ENCODE measurements at regions not wholly inside any gene's neighbourhood (a gene's known extent, or its start where the extent isn't known, plus 50 kb on each side); places are given as distances from the start of the nearest gene placed in this dataset.

- DNase-seq: no peak
Observed at GRCh38 chr13:60282708-60283107, 114.3 kb upstream of the TDRD3 start.

DNA sequence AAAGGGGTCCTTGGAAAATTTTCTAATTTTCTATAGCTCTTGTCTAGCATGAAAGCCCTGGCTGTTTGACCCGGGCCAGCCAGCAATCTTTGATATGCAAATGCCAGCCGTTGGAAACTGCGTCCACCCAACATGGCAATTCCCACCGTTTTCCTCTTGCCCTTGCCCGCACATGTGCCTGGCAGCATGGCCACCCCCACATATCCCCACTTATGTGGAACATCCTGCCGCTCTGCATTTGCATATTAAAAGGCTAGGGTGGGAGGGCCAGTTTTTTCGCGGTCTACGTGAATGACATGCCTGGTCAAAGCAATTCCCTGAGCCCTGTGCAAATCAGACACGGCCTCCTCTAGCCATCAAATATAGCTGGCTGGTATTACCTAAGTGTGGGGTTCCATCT lies 110.3 kb upstream of the TDRD3 start:
- DNase-seq: no peak

DNA sequence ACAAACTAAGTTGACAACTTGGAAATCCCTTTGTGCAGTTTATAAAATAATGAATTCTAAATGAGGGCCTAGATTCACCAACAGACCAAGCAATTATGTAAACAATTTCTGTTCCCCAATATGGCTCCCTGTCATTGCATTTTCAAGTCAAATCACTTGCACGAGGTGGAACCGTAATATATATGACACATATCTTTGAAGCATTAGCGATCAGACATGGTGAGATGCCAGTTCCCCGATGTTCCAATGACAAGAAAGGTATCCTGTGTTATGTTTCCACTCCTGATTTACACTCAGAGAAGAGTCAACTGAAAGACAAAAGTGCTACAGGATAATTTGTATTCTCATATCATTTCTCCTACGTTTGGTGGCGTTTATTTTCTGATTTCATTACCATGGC lies 108.5 kb upstream of the TDRD3 start:
- DNase-seq: no peak

- no peak for DNase-seq
Observed at GRCh38 chr13:60303166-60303565, 93.9 kb upstream of the TDRD3 start.

DNA sequence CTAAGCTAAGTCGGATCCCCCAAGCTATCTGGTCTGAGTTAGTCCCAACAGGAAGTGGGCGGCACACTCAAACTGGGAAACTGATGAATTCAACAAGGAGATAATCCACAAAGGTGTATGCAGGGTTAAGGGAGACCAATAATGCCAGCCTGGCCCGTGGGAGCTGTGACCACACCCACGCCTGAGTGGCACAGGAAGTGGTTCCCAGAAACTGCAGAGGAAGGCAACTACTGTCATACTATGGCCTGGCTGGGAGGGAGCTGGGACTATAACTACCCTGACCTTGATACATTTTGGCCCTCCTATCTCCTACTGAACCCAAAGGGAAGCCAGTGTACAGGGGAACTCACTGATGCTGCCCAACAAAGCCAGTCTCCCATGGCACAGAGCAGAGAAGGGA lies 85.5 kb upstream of the TDRD3 start:
- no peak for DNase-seq

DNA sequence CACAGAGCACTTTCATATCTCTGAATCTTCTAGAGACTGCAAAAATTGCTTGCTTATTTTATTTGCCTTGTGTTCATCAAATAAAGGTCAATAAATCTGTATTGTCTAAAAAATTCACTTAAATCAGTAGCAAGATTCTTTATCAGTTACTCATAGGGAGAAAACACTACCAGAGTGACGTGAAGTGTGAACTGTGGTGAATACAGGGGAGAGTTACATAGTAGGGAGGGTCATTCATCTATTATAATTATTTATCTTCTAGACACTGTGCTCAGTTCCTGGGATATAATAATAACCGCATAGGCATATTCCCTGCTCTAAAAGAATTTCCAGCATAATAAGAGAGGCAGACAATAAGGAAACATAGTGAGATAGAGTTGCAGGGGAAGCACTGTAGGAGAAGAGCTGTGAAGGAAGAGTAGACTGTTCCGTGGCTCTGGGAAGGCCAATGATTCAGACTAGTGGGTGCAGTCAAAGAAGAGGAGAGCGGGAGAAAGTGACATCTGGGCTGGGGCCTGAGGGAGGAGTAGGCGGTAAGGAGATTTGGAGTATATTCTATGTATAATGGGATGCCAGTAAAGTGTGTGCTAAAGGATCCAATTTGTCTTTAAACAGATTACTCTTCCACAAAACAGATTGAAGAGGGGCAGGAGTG lies 84.0 kb upstream of the TDRD3 start:
- peak in 19 of 58 donors; percentile 1 to 27 (median 7) for DNase-seq

DNA sequence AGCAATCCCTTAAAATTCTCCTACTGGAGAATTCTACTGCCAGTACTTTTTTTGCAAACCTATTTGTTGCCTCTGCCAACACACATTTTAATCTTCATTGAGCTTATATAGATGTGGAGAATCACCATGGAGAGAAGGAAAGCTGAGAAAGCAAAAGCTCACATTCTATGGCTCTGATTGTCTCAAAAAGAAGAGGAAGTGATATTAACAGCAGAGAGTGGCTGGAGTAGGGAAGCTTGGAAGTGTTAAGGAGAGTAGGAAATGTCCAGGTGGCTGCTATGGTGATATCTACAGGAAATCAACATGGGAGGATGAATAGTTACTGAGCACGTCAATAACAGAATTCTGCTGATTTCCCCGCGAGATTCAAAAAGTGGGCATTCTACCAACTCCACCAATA lies 78.8 kb upstream of the TDRD3 start:
- no peak for DNase-seq

- no peak for DNase-seq
Observed at GRCh38 chr13:60324131-60324530, 72.9 kb upstream of the TDRD3 start.

DNA sequence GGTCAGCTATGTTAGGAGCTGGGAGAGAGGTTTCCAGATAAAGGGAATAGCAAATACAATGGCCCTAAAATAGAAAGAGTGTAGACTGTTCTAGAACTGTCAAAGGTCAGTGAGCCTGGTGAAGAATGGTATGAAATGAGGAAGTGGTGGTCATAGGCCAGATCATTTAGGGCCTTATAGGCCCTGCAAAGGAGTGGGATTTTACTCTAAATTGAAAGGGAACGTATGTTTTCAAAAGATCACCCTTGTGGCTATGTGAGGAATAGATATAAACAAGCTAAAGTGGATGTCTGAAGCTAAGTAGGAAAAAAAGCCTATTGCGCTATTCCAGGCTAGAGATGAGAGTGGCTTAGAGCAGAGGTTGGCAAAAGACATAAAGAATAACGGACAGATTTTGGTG lies 70.7 kb upstream of the TDRD3 start:
- no peak for DNase-seq

DNA sequence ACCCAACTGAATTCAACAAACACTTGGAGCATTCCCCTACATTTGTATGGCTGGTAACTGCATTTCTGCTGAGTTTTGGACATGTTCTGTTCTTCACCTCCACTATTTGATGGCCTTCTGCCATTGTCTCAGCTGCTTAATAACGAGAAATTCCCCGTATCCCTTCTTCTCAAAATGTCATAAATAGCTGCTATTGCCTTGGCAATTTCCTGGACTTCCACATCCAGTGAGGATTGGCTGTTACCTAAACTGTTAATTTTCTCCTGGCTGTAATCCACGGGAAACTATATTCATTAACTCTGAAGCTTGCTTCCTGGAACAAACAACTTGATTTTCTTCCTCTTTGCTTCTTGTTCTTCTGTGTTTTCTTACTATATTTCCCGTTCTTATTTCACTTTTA lies 69.5 kb upstream of the TDRD3 start:
- no peak for DNase-seq

- DNase-seq: no peak
Observed at GRCh38 chr13:60328073-60328472, 68.9 kb upstream of the TDRD3 start.

- peak in 4 of 58 donors; percentile 1 to 13 (median 4) for DNase-seq
Observed at GRCh38 chr13:60329221-60329923, 67.6 kb upstream of the TDRD3 start.

DNA sequence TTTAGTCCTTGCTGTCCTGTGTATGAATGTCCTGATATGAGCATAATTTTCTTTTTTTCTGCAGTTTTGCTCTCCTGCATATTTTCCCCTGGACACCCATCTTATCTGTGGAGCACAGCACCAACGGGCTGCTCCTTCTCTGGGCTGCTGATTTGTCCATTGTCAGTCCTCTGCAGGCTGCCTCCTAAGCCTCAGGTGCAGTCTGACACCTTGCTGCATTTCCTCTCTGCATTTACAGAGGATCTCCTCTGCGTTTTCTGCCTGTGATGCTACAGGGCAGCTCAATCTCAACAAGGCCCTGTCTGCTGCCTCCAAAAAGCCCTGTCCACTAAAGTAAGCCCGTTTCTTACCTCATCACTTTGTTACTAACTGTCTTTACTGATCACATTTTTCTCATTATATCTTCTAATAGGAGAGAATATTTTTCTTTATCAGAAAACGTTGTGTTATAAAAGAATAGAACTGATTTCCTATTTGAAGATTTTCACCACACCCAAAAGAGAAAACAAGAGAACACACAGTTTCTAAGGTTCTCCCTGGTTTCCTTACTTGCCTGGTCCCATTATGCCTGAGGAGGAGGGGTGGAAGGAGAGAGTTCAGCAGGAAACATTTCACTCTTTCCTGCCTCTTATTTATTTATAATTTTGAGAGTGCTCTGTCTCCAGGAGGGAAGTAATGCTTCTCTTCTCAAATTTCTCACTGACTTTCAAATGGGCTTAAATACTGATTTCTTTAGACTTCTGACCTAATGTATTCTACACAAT lies 65.6 kb upstream of the TDRD3 start:
- DNase-seq: no peak

DNA sequence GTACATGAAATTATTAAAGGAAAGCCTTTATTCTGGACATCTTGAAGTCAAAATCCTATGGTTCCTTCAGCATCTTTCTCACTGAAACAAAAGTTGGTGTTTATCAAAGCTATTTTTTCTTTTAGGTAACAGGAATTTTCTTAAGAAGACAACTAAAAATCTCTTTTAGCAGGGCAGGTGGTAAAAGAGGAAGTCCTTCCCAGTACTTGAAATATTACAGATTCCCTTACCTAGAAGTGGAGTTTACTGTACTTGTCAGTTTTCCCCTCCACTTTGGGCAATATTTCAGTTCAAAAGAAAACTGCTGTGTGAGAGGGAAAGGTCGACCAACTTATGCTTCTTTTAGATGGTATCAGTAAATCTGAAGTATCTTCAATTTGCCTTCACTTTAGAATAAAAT lies 64.3 kb upstream of the TDRD3 start:
- no peak for DNase-seq

- DNase-seq: no peak
Observed at GRCh38 chr13:60334310-60334709, 62.7 kb upstream of the TDRD3 start.

DNA sequence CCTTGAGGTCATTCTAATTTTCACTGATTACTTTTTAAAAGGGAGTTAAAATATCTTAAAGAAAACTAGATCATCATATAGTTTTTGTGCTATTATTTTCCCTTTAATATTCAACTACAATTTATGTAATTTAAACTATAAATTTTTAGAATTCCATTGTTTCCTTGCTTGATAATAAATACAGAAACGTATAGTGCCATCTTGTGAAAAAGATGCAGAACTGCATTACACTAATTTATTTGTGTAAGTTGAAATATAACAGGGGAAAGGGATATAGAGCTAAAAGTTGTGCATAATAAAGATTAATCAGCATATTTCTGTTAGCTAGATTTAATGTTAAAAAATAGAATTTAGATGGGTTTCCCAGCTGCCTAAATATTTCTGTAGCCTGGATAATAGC lies 61.5 kb upstream of the TDRD3 start:
- DNase-seq: no peak

DNA sequence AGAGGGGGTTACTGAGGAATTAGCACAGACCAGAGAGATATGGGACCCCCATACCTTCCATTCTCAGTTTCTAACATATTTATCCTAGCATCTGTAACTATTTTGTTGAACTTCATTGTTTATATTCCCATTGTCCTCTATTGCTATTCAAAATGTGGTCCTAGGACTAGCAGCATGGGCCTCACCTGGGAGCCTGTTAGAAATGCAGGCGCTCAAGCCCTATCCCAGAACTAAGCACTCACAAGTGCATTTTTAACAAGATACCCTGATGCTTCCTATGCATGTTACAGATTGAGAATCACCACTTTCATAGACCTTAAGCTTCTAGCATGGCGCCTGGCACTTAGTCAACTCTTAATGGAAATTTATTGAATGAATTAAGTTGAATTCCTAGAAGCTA lies 58.3 kb upstream of the TDRD3 start:
- no peak for DNase-seq

DNA sequence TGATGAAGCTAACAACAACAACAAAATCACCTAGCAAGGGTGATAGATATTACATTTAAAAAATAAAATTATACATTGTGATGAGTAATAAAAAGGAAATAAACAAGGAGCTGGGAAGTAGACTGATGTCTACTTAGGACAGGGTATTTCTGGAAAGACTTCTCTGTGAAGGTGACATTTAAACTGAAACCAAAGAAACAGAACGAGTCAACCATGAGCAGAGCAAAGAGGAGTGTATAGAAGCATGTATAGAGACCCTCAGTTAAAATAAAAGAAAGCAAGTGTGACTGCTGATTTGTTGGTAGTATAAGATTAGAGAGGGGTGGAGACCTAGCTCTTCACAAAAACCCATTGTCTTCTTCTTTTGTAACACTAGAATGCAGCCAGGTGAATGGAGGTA lies 53.0 kb upstream of the TDRD3 start:
- no peak for DNase-seq

GRCh38 chr13:60347174-60347573 lies 49.8 kb upstream of the TDRD3 start:
- DNase-seq: no peak

Measured in anterior cingulate cortex (tissue), 58 donors.